ENCODE measurements at regions not wholly inside any gene's neighbourhood (a gene's known extent, or its start where the extent isn't known, plus 50 kb on each side); places are given as distances from the start of the nearest gene placed in this dataset.

DNA sequence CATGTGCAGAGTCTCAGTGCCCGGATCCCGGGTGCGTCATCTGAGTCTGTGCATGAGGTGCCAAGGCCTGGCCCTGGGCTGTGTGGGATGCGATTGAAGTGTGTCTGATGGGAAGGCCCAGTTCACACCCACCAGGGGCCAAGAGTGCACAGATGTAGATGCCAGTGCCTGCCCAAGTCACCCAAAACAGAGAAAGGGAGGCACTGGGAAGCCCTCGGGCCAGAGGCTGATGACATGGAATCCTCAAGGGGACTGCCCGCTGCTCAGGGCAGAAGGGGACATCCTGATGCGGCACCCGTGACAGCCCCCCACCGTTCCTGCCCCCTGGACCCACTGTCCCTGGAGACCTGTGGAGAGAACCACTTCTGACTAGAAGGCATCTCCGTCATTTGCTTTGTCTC lies 72.2 kb upstream of the ZNF479 start:
- Mint-ChIP-seq H3K9me3 (ENCODE audit: unreplicated experiment) (peaks cover 31% of the 10 kb centered on the region), H3K27me3 (ENCODE audit: low read depth, unreplicated experiment) (no peaks in the 10 kb centered on the region), H3K36me3 (ENCODE audit: low read depth, unreplicated experiment) (no peaks in the 10 kb centered on the region), H3K4me3 (ENCODE audit: unreplicated experiment) (no peak overlapping the region), H3K27ac (ENCODE audit: unreplicated experiment) (no peak overlapping the region), H3K4me1 (ENCODE audit: low read depth, unreplicated experiment) (no peaks in the 10 kb centered on the region)
- H3K27ac ChIP-seq (ENCODE audit: low read depth, low read length): no peak overlapping the region
- H3K27me3 ChIP-seq (ENCODE audit: insufficient read depth, low read length): no peaks in the 10 kb centered on the region
- H3K9ac ChIP-seq (ENCODE audit: low read length): no peak overlapping the region
- DNase-seq (ENCODE audit: low read depth) (no peak), FAIRE-seq (no peak)
- no peak overlapping the region for H3K4me2 ChIP-seq (ENCODE audit: low read length)
- H3K4me3 ChIP-seq (ENCODE audit: insufficient read depth, low read depth, low read length): no peak overlapping the region
- H3K9me3 ChIP-seq (ENCODE audit: insufficient read depth, low read depth, low read length): peaks cover 18% of the 10 kb centered on the region
- no peaks in the 10 kb centered on the region for H3K36me3 ChIP-seq (ENCODE audit: insufficient read depth, low read length)
- TF ChIP-seq EZH2 (IDR thresholded peaks at IDR 0.05; ENCODE audit: insufficient read depth, low read length): no peak
- TF ChIP-seq, protein P1, sequence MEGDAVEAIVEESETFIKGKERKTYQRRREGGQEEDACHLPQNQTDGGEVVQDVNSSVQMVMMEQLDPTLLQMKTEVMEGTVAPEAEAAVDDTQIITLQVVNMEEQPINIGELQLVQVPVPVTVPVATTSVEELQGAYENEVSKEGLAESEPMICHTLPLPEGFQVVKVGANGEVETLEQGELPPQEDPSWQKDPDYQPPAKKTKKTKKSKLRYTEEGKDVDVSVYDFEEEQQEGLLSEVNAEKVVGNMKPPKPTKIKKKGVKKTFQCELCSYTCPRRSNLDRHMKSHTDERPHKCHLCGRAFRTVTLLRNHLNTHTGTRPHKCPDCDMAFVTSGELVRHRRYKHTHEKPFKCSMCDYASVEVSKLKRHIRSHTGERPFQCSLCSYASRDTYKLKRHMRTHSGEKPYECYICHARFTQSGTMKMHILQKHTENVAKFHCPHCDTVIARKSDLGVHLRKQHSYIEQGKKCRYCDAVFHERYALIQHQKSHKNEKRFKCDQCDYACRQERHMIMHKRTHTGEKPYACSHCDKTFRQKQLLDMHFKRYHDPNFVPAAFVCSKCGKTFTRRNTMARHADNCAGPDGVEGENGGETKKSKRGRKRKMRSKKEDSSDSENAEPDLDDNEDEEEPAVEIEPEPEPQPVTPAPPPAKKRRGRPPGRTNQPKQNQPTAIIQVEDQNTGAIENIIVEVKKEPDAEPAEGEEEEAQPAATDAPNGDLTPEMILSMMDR (IDR thresholded peaks at IDR 0.05; ENCODE audit: insufficient read depth, low read depth, low read length): no peak
- no peaks in the 10 kb centered on the region for H3K79me2 ChIP-seq (ENCODE audit: insufficient read depth, low read length)
- no peaks in the 10 kb centered on the region for H4K20me1 ChIP-seq (ENCODE audit: insufficient read depth, low read length)
- H3K4me1 ChIP-seq (ENCODE audit: insufficient read depth, low read length): no peaks in the 10 kb centered on the region
- H2AFZ ChIP-seq (ENCODE audit: low read depth, low read length): no peak overlapping the region

DNA sequence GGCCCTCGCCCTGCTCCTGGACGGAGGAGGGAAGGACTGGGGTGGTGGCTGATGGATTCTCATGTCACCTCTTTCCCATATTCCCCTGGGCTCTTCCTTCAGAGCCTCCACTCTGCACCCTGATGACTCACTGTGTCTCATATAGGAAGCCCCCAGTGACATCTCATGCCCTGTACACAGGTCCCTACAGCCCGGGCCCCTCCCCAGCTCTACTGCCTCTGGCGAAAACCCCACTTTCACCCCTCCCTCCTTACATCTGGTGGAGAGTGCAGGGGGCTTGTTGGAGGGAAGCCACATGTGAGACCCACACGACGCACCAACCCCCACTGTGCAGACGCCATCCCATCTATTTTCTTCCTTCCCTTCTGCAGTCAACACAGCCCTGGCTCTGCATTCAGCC lies 72.8 kb upstream of the ZNF479 start:
- TF ChIP-seq EZH2 (IDR thresholded peaks at IDR 0.05; ENCODE audit: insufficient read depth, low read length): no peak
- TF ChIP-seq, protein P1 (IDR thresholded peaks at IDR 0.05; ENCODE audit: insufficient read depth, low read depth, low read length): no peak
- Mint-ChIP-seq H3K4me1 (ENCODE audit: low read depth, unreplicated experiment) (no peaks in the 10 kb centered on the region), H3K9me3 (ENCODE audit: unreplicated experiment) (peaks cover 34% of the 10 kb centered on the region), H3K27me3 (ENCODE audit: low read depth, unreplicated experiment) (no peaks in the 10 kb centered on the region), H3K36me3 (ENCODE audit: low read depth, unreplicated experiment) (no peaks in the 10 kb centered on the region), H3K27ac (ENCODE audit: unreplicated experiment) (no peak overlapping the region), H3K4me3 (ENCODE audit: unreplicated experiment) (no peak overlapping the region)
- peaks cover 18% of the 10 kb centered on the region for H3K9me3 ChIP-seq (ENCODE audit: insufficient read depth, low read depth, low read length)
- no peaks in the 10 kb centered on the region for H3K27me3 ChIP-seq (ENCODE audit: insufficient read depth, low read length)
- no peaks in the 10 kb centered on the region for H3K36me3 ChIP-seq (ENCODE audit: insufficient read depth, low read length)
- no peak overlapping the region for H3K9ac ChIP-seq (ENCODE audit: low read length)
- H3K79me2 ChIP-seq (ENCODE audit: insufficient read depth, low read length): no peaks in the 10 kb centered on the region
- H4K20me1 ChIP-seq (ENCODE audit: insufficient read depth, low read length): no peaks in the 10 kb centered on the region
- H3K4me2 ChIP-seq (ENCODE audit: low read length): no peak overlapping the region
- no peak overlapping the region for H2AFZ ChIP-seq (ENCODE audit: low read depth, low read length)
- no peaks in the 10 kb centered on the region for H3K4me1 ChIP-seq (ENCODE audit: insufficient read depth, low read length)
- FAIRE-seq (no peak), DNase-seq (ENCODE audit: low read depth) (no peak)
- no peak overlapping the region for H3K4me3 ChIP-seq (ENCODE audit: insufficient read depth, low read depth, low read length)
- no peak overlapping the region for H3K27ac ChIP-seq (ENCODE audit: low read depth, low read length)

DNA sequence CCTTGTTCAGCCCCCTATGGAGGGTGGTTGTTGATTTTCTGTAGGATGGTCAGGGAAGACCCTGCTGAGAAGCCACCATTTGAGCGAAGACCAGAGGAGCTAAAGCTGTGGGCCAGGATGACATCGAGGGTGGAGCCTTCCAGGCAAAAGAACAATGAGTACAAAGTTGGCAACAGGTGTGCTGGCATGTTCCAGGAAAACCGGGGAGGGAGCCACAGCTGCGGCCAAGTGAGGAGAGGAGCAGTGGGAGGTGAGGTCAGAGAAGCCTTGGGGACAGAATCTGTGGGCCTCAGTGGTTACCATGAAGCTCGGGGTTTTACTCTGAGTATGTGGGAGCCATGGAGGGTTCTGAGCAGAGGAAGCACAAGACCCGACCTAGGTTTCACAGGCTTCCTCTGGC lies 75.6 kb upstream of the ZNF479 start:
- FAIRE-seq (no peak), DNase-seq (ENCODE audit: low read depth) (no peak)
- H3K4me3 Mint-ChIP-seq (ENCODE audit: unreplicated experiment): no peak overlapping the region
- no peaks in the 10 kb centered on the region for H3K36me3 Mint-ChIP-seq (ENCODE audit: low read depth, unreplicated experiment)
- H3K79me2 ChIP-seq (ENCODE audit: insufficient read depth, low read length): no peaks in the 10 kb centered on the region
- no peak overlapping the region for H3K9ac ChIP-seq (ENCODE audit: low read length)
- H4K20me1 ChIP-seq (ENCODE audit: insufficient read depth, low read length): no peaks in the 10 kb centered on the region
- H3K27ac Mint-ChIP-seq (ENCODE audit: unreplicated experiment): no peak overlapping the region
- H3K27ac ChIP-seq (ENCODE audit: low read depth, low read length): no peak overlapping the region
- no peaks in the 10 kb centered on the region for H3K4me1 ChIP-seq (ENCODE audit: insufficient read depth, low read length)
- H3K4me2 ChIP-seq (ENCODE audit: low read length): no peak overlapping the region
- H3K9me3 ChIP-seq (ENCODE audit: insufficient read depth, low read depth, low read length): no peaks in the 10 kb centered on the region
- peaks cover 34% of the 10 kb centered on the region for H3K9me3 Mint-ChIP-seq (ENCODE audit: unreplicated experiment)
- H3K27me3 Mint-ChIP-seq (ENCODE audit: low read depth, unreplicated experiment): no peaks in the 10 kb centered on the region
- no peaks in the 10 kb centered on the region for H3K4me1 Mint-ChIP-seq (ENCODE audit: low read depth, unreplicated experiment)
- TF ChIP-seq, protein P1 (IDR thresholded peaks at IDR 0.05; ENCODE audit: insufficient read depth, low read depth, low read length): no peak
- no peak for TF ChIP-seq EZH2 (IDR thresholded peaks at IDR 0.05; ENCODE audit: insufficient read depth, low read length)
- no peak overlapping the region for H3K4me3 ChIP-seq (ENCODE audit: insufficient read depth, low read depth, low read length)
- H2AFZ ChIP-seq (ENCODE audit: low read depth, low read length): no peak overlapping the region
- H3K27me3 ChIP-seq (ENCODE audit: insufficient read depth, low read length): no peaks in the 10 kb centered on the region
- H3K36me3 ChIP-seq (ENCODE audit: insufficient read depth, low read length): no peaks in the 10 kb centered on the region
